HG02610 (cell line): ENCODE measurements at regions not wholly inside any gene's neighbourhood (a gene's known extent, or its start where the extent isn't known, plus 50 kb on each side); places are given as distances from the start of the nearest gene placed in this dataset.
"Not testable (repeated sequence)": the region's sequence is repeated elsewhere in the genome, so short reads cannot be mapped to it uniquely, and the experiment has no call there.

ENCODE experiments used
- ATAC-seq: cut with Tn5 transposase; IDR thresholded peaks from one replicate; pipeline ENCODE4 v1.9.1; 2021; ENCODE audit warnings: mild to moderate bottlenecking, moderate library complexity; ENCODE audit not compliant: unreplicated experiment

GRCh38 chrY:22883569-22883968 lies 100.5 kb upstream of the BPY2 start:
- ATAC-seq = not testable (repeated sequence)

GRCh38 chrY:22887949-22888348 lies 96.1 kb upstream of the BPY2 start:
- peak; percentile 99 for ATAC-seq

GRCh38 chrY:22903503-22904192 lies 80.4 kb upstream of the BPY2 start:
- not testable (repeated sequence) for ATAC-seq

- not testable (repeated sequence) for ATAC-seq
These were observed 69.0 kb upstream of the BPY2 start for GRCh38 chrY:22915069-22915468.

- not testable (repeated sequence) for ATAC-seq
These were observed 56.4 kb upstream of the BPY2 start for GRCh38 chrY:22927667-22928066.

- not testable (repeated sequence) for ATAC-seq
These were observed 50.6 kb upstream of the BPY2 start for GRCh38 chrY:22933454-22933853.
